Body of pancreas (tissue), 4 donors: ENCODE measurements at regions not wholly inside any gene's neighbourhood (a gene's known extent, or its start where the extent isn't known, plus 50 kb on each side); places are given as distances from the start of the nearest gene placed in this dataset.

Experiments used
- POLR2A ChIP-seq, 3 donors: fragments of 450-650 bp; IDR thresholded peaks; one replicate each; pipeline ENCODE4 v1.6.1; 2016; ENCODE audit warnings: antibody characterized with exemption in 3 of 3, mild to moderate bottlenecking in 2 of 3
- TF ChIP-seq, protein P1 (sequence below), 7 experiments: fragments of 450-650 bp in 4 of 7; fragments of 200-600 bp in 3 of 7; sonication (generic) in 3 of 7; IDR thresholded peaks; one replicate each; pipeline ENCODE4 v1.5.1; 2016 to 2019; ENCODE audit warnings: antibody characterized with exemption in 7 of 7

DNA sequence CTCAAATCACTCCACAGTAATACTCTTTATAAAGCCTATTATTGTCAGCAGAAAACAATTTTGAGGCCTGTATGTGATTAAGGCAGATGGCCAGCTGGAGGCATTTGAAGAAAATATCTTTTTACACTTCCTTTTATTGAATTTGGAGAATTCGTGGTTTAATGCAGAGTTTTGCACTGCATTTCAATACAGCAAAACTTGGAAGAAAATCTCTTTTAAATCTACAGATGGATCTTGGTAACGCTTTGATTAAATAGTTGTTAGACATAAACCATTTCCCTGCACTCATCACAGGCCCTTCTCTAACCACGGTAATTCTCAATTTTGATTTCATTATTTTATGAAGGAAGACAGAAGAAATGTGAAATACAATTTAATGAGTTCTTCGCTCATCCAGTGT, 185.7 kb downstream of the RFC3 start:
- TF ChIP-seq, protein P1, sequence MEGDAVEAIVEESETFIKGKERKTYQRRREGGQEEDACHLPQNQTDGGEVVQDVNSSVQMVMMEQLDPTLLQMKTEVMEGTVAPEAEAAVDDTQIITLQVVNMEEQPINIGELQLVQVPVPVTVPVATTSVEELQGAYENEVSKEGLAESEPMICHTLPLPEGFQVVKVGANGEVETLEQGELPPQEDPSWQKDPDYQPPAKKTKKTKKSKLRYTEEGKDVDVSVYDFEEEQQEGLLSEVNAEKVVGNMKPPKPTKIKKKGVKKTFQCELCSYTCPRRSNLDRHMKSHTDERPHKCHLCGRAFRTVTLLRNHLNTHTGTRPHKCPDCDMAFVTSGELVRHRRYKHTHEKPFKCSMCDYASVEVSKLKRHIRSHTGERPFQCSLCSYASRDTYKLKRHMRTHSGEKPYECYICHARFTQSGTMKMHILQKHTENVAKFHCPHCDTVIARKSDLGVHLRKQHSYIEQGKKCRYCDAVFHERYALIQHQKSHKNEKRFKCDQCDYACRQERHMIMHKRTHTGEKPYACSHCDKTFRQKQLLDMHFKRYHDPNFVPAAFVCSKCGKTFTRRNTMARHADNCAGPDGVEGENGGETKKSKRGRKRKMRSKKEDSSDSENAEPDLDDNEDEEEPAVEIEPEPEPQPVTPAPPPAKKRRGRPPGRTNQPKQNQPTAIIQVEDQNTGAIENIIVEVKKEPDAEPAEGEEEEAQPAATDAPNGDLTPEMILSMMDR (IDR thresholded peaks at IDR 0.05): no peak
- no peak for TF ChIP-seq POLR2A (IDR thresholded peaks at IDR 0.05)
